Esophagus mucosa (tissue), 1 donor: ENCODE measurements at regions not wholly inside any gene's neighbourhood (a gene's known extent, or its start where the extent isn't known, plus 50 kb on each side); places are given as distances from the start of the nearest gene placed in this dataset.

Experiments
- ATAC-seq: fragments of 200-7000 bp; cut with Tn5 transposase; one replicate; pipeline ENCODE4 v1.9.1; 2020
- donor health status: DM: yes; HTN: yes; CAD: no.

DNA sequence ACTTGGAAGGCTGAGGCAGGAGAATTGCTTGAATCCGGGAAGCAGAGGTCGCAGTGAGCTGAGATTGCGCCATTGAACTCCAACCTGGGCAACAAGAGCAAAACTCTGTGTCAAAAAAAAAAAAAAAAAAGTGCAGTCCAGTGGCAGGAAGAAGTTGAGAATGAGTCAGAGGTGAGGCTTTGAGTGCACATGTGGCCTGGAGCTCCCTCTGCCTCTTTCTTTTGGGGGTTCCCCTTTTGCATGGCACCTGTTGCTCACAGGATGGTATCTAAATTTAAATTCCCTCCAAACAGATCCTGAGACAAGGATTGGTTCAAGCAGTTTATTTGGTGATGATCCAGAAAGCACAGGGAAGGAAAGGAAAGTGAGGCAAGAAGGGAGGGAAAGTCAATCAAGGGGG lies 151.4 kb upstream of the STX18 start:
- ATAC-seq: peak; percentile 49

DNA sequence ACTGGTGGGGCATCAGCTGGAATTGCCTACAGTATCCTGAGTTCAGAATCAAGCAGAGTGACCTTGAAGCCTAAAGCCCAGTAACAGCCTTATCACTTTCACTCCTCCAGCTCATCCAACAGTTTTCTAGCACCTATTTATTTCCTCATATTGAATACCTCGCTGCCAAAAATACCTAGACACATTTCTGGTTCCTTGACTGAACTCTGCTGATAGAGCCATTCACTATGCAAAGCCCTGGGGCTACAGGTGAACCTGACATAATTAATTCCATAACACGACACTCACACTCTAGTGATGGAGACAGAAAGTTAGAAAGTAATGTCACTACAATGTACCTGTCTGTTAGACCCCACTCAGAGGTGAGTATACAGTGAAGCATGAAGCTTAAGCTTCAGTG lies 149.0 kb upstream of the STX18 start:
- ATAC-seq: no peak

DNA sequence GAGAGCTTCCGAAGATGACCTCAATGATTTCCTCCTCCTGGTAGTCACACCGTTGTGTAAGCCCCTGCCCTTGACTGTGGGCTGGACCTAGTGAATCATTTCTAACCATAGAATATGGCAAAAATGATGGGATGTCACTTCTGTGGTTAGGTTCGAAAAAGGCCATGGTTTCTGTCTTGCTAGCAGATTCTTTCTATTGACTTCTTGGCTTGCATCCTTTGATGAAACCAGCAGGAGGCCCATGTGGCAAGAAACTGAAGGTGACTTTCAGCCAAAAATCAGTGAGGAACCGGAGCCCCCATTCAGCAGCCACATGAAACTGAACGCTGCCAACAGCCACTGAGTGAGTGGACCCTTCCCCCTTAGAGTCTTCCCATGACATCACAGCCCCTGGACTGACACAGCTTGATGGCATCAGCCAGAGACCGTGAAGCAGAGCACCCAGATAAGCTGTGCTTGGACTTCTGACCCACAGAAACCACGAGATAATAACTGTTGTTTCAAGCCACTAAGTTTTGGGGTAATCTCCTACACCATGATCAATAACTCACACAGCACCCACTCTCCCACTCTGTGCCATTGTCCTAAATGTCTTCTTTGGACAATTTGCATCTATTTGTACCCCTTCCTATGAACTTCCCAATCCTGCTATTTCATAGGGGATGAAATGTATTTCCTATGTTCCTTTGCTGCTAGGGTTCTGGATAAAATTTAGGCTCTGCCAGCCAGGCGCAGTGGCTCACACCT lies 148.0 kb upstream of the STX18 start:
- no peak for ATAC-seq

DNA sequence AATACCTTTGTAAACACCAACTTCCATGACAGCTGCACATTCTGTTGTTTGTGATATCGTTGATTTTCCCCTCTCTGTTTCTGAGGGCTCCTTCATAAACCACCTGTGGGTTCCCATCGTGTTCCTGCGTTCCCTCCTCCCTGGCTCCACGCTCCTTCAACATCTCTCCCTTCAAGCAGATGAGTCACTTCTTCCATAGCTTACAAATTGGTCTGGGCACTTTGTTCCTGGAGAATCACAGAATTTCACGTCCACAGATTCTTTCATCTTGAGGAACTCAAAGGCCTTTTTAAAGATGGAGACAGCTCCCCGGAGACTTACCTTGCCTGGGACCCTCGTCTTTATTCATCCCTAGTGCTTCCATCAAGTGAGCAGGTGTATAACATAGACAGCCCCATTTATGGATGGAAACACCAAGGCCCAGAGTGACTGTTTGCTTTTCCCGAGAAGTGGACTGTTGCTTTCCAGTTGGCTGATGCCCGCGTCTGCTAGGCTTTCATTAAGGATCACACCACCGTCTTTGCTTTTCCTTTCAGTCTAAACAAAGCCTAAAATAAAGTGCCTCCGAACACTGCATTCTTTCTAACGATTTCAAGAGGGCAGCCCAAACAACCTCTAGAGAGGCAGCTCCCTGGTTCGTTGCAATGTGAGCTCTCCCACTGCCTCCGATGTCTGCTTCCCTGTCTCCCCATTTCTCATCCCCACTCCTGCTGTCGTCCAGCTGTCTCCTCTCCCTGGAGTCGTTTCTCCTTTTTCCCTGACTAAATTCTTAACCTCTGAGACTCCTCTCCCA lies 146.3 kb upstream of the STX18 start:
- ATAC-seq: no peak

DNA sequence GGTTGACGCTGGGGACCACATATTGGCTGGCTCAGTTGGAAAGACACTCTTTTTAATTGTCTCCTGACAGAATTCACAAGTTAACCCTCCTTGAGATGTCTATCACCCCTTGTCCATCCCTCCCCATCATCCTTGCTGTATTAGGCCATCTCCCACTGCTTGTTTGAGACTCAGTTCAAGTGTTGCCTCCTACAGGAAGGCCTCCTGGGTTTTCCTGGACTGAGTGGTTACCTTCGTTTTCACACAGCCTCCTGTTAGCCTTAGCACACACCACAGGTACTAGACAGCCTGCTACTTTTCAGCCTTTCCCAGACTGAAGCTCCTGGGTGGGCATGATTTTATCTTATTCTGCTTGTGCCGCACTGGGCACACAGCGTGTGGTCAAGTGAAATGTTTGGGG lies 145.3 kb upstream of the STX18 start:
- no peak for ATAC-seq

DNA sequence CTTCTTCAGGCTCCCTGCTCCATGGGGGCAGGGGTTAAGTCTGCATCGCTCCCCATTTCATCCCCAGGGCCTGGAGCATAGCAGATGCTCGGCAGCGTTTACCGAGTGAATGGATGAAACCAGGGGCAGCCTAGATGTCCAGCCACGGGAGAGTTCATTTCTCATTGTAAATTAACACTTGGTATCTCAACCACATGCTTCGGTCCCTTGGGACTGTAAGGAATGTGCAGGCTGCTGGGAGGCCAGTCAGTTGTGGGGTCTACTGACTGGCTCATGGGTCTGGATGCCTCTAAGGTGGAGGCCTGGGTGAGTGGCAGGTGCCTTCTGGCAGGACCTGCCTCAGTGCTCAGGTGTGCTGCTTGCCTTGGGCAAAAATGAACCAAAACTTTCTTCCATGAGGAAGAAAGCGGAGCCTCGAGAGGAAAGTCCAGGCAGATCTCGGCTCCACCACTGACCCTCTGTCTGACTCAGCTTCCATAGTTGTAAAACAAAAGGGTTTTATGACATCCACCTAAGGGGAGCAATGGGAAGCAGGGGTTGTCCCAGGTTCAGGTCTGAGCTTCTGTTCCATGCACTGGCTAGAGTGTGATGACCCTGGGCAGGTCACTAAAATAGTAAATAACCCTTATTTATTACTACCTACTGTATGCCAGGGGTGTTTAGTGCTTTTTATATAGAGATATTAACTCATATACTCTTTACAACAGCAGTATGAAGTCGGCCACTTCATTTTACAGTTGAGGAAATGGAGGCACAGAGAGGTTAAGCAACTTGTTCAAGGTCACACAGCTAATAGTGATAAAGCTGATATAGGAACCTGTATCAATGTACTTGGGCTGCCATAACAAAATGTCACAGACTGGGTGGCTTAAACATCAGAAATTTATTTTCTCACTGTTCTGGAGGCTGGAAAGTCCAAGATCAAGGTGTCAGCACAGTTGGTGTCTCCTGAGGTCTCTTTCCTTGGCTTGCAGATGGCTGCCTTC lies 144.3 kb upstream of the STX18 start:
- ATAC-seq: no peak

DNA sequence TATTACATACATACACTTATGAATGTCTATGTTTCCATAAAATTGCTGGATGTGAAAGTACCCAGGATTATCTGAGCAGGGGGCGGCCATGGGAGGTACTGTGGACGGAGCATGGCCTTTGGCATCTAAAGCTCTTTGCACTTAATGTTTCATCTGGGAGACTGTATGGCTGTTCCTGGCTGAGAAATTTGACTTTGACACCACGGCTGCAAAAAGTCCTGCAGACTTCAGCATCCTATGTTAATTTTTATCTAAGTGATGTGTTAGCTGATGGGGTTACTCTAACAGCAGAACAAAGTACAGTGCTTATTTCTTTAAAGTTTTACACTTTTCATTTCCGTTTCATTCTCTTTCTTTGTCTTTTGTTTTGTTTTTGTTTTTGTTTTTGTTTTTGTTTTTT lies 139.8 kb upstream of the STX18 start:
- no peak for ATAC-seq

DNA sequence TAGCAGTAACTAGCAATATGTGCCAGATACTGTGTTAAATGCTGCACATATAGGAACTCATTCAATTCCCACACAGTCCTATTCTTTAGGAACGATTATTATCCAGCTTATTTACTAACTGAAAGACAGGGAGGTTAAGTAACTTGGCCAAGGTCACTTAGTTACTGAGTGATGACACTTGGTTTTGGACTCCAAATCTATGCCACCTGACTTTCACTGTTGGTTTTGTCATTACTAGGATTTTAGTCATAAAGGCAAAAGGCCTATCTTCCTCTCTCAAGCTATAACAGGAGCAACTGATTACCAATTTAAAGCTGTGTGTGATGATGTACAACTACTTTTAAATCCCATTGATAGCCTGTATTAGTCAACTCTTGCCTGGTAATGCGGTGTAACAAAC lies 138.9 kb upstream of the STX18 start:
- ATAC-seq: no peak

DNA sequence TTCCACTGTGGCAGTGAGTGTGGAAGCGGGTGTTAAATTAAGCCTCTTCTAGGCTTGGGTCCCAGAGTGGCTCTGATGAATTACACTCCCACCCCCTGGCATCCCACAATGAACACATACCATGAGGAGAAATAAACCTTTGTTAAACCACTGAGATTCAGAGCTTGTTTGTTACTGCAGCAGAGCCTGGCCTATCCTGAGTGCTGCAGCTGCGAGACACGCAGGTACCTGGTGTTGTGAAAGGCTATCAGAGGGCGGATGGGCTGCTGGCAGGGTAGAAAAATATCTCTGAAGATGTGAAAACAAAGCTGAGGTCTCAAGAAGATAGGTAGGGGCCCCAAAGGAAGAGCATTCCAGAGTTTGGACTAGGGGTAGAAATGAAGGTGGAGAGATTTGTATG lies 138.4 kb upstream of the STX18 start:
- ATAC-seq: no peak

DNA sequence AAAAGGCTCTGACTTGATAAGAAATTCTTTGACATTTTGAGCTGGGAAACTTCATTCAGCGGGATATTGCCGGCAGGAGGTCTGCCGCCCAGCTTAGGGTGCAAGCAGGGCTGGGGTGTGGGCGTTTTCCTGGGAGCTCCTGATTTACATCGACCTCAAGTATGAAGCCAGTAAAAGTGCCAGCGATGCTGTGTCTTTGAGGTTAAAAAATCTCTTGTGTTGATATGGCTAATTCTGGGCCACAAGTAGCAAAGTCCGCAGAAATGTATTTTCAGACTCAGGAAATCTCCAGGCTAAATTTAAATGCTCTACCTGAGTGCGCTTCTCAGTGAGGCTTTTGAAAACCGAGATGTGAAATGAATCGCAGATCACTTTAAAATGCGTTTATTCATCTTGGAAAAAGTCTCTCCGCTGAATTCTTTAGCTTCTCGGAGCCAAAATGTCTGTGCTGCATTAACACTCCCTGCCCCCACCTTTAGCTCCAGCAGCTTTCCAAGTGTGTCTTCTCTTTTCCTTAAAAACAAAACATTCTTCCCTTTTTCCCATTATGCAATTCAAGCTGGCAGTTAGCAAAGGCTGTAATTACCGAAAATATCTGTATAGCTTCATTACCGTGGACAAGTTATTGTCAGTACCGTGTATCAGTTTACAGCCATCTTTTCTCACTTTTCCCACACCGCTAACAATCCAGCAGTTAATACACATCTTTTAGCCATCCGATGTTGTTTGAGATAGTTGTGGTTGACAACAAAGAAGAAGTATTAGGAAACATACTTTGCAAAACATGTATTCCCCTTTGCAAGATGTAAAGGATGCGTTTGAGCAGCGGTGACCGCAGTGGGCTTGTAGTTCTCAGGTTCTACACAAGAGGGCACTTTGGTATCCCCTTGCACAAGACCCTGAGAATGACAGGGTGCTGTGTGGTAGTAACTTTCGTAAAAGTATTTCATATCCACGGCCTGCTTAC lies 136.0 kb upstream of the STX18 start:
- no peak for ATAC-seq

DNA sequence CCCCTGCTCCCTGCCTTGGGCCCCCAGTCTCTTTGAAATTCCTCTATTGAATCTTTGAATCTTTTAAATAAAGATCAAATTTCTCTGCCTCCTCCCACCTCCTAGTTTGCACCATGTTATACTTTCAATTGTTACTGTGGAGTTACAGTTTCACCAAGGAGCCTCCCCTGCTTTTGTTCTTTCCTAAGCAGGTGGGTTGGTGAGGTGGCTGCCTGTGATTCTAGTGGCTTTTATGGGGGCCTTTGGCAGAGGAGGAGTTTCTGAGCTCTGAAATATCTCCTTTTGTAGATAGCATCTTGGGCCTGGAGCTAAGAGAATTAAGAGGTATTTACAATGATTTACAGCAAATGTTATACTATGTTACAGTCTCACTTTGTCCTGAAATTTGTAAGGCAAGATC lies 133.8 kb upstream of the STX18 start:
- no peak for ATAC-seq

DNA sequence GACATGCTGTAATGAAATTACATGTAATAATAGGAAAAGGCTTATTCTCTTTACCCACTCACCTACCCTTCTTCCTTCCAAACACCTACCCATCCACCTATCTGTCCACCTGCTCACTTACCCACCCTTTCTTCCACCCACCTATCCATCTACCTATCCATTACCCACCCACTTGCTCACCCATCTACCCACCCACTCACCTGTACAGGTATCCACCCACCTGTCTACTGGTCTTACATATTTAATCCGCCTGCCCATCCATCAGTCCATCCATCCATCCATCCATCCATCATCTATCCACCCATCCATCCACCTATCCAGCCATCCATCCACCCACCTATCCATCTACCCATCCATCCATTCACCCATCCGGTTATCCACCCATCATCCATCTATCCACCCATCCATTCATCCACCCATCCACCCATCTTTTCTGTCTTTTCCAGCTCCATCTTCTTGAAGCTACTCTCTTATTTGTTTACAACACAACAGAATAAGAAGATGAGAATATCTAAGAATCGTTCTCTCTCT lies 133.3 kb upstream of the STX18 start:
- no peak for ATAC-seq

DNA sequence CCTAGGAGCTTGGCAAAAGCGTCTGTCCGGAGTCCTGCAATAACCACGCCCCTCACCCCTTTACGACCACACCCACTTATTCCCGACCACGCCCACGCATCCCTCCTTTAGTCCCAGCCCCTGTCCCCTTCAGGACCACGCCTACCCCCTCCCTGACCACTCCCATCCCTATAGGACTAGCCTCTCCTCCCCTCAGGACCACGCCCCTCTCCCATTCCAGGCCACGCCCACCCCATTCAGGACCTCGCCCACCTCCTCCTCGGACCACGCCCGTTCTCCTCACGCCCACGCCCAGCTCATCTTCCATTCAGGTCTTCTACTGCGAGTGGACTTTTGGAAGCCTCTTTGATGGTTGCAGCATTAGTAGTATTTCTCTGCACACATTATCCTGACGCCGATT lies 131.2 kb upstream of the STX18 start:
- ATAC-seq: peak; percentile 56

DNA sequence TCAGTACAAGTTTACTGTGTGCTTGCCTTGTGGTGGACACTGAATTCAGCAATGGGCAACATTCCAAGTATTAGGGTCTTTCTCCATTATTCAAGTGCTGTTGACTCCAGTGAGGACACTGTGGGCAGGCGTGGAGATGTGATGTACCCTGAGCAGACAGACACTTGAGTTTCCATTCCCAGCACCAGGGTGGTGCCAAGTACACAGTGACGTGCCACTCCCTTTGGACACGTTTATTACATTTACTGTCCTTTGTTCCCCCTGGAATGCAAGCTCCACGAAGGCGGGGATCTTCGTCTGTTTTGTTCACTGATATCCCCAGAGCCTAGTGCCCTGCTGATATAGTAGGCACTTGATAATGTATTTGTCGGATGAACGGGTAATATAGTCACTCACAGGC lies 130.6 kb upstream of the STX18 start:
- ATAC-seq: no peak

DNA sequence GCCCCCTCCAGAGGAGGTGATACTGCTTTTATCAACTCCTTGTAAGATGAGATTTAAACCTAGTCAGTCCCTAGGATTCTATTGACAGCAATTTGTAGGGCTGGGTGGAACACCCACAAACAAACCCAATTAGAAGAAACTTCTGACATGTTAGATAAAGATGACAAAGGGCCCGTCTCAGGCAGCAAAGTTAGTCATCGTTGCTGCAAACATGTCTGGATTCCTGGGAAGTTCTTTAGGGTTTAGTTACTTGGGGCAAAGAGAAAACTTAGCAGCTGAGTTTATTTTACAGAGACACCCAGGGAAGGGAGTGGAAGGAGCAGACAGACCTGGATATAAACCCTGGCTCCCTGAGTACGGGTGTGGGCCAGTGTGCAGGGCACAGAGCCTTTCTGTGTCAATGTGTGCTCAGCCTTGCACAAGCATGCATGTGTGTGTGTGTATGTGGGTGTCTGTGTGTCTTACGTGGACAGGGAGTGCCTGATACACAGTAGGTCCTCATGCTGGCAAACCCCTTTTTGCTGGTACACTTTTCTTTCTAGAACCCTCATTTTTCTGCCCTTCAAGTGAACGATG lies 130.0 kb upstream of the STX18 start:
- no peak for ATAC-seq

DNA sequence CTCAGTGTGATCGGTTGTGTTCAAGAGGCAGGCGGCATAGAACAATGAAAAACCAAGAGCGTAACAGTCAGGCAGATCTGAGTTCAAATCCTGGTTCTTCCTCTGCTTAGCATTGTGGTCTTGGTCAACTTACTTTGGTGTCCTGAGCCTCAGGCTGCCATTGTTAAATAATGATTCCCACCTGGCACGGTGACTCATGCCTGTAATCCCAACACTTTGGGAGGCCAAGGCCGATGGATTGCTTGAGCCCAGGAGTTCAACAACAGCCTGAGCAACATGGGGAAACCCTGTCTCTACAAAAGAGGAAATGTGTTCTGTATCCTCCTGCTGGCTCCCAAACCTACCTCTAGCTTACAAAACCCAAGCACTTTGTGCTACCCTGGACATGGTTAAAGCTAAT lies 129.0 kb upstream of the STX18 start:
- ATAC-seq: no peak

DNA sequence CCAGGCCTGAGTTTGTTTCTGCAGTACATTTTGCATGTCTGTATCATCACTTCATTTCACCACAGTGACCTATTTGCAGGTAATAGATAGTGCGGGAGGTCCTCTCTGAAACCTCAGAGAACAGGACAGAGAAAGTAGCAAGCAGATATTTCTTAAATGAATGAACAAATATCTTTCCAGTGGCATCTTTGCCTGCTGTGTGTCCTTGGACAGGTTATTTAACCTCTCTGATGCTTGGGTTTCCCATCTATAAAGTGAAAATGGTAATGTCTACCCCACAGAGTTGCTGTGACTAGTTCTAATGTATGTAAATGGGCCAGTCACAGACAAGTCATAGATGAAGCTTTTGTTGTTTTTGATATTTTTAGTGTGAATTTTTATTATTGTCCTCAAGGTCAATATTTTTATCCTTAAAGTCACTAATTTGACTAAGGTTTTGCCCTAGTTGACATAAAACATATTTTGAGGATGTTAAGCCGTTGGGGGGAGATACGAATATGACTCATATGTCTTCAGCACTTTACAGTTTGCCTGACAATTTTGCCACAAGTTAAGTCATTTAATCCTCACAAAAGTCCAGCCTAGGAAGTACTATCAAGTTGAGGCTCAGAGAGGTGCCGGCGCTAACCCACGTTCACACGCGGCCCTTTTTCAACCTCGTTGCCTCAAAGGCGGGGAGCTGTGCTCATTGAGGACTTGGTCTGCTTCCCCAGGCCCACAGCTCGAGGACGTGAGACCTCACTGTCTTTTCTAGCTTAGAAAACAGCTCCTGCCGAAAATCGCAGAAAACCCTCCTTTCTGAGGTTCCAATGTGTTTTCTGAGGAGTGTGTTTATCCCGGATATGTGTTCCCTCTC lies 126.7 kb upstream of the STX18 start:
- no peak for ATAC-seq

DNA sequence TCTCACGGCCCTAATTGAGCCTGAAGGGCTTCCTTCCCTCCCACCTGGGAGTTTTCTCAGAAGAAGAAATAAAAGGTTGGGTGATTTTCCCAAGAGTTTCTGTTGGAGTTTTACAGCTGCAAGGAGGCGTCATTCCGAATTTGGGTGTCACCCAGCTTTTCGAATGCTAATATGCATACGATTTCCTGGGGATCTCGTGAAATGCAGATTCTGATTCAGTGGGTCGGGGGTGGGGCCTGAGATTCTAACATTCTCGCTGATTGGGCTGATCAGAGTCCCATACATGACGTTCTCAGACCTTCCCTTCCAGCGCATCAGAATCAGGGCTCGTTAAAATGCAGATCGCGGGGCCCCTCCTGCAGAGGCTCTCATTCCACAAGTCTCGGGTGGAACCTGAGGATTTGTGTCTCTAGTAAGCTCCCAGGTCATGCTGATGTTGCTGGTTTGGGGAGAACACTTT lies 125.8 kb upstream of the STX18 start:
- ATAC-seq: no peak

DNA sequence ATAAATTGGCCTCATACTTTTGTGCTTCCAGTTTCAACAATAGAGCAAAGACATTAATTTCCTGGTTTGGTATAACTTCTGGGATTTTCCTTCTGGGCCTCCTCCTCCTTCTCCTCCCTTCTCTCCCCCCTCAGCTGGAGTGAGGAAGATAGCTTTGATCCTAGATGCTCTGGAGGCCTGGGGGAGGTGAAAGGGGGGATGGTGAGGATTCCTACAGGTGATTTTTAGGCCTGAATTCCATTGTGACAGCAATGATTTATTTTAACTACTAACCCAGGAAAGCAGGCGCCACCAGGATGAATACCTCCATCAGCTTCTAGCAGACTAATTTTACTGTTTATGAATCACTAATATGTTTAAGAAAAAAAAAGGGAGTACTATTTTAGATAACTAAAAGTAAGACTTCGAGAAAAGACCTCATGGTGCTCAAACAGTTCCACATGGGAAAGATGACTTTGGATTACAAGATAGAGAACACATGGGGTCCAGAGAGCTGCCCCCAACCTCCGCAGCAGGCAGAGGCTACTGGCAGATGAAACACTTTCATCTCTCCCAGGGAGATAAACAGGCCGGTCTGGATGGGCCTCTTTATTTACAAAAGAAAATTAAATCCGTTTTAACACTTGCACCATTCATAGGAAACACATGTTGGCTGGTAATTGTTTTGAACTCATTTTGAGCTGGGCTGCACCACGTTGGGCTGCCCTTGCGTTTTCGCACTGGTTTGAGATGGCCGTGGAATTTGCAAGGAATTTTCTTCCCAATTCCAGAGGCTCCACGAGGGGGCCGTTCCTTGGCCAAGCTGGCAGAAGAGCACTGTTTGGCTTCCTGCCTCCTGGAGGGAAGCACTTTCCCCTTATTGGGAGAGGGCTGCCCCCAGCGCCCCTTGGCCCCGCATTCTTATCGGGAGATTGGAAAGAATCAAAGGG lies 125.1 kb upstream of the STX18 start:
- ATAC-seq: no peak
